Lung (tissue), 11 donors: ENCODE measurements at regions not wholly inside any gene's neighbourhood (a gene's known extent, or its start where the extent isn't known, plus 50 kb on each side); places are given as distances from the start of the nearest gene placed in this dataset.

Source experiments
- ATAC-seq: fragments of 200-7000 bp; cut with Tn5 transposase; one replicate; pipeline ENCODE4 v1.9.1; 2020; ENCODE audit warnings: moderate number of reproducible peaks; ENCODE audit not compliant: insufficient read depth, low FRiP score
- DNase-seq, 3 donors: peaks; one replicate each; pipeline ENCODE4 v3.0.0-alpha.2; 2013 to 2017
- H3K27ac ChIP-seq, 2 donors: one replicate each; pipeline ENCODE4 v1.5.1; 2013; ENCODE audit warnings: mild to moderate bottlenecking in 2 of 2, moderate library complexity in 2 of 2, control low read depth in 1 of 2, inconsistent platforms in 1 of 2, low read depth in 1 of 2, low read length in 1 of 2
- H3K27me3 ChIP-seq, 3 donors: one replicate each; pipeline ENCODE4 v1.5.1; 2013; ENCODE audit warnings: low read length in 2 of 3; ENCODE audit not compliant: control insufficient read depth in 3 of 3, insufficient read depth in 3 of 3
- H3K36me3 ChIP-seq, 4 donors: one replicate each; pipeline ENCODE4 v1.5.1; 2013; ENCODE audit warnings: low read length in 4 of 4, mild to moderate bottlenecking in 1 of 4, moderate library complexity in 1 of 4; ENCODE audit not compliant: control insufficient read depth in 4 of 4, insufficient read depth in 4 of 4
- H3K4me1 ChIP-seq, 5 donors: one replicate each; pipeline ENCODE4 v1.5.1; 2013; ENCODE audit warnings: low read length in 5 of 5, mild to moderate bottlenecking in 2 of 5, moderate library complexity in 1 of 5; ENCODE audit not compliant: control insufficient read depth in 5 of 5, insufficient read depth in 5 of 5
- H3K4me3 ChIP-seq: one replicate; pipeline ENCODE4 v1.5.1; 2013; ENCODE audit warnings: mild to moderate bottlenecking, control low read depth, moderate library complexity
- H3K9ac ChIP-seq, 2 donors: one replicate each; pipeline ENCODE4 v1.5.1; 2013; ENCODE audit warnings: low read length in 2 of 2, control low read depth in 1 of 2; ENCODE audit not compliant: insufficient read depth in 1 of 2
- H3K9me3 ChIP-seq, 4 donors: one replicate each; pipeline ENCODE4 v1.5.1; 2013; ENCODE audit warnings: low read length in 3 of 4, mild to moderate bottlenecking in 1 of 4, moderate library complexity in 1 of 4; ENCODE audit not compliant: control insufficient read depth in 4 of 4, insufficient read depth in 3 of 4
- WGBS, 2 donors: extraction: QIAGEN DNeasy Blood & Tissue Kit; methylation state at CpG; one replicate each; pipeline ENCODE4 v1.1.7; 2013; 5-methylcytosine and 5-hydroxymethylcytosine counted together
- TF ChIP-seq, protein P1 (sequence below): IDR thresholded peaks from 2 replicates; pipeline ENCODE4 v1.5.1; 2012; ENCODE audit warnings: mild to moderate bottlenecking; ENCODE audit errors: control extremely low read depth, extremely low read depth
- donor health status: control.
- donor health status: control.
- donor health status: Bipolar disorder and iron deficiency.
- donor health status: healthy.
- donor health status: DM: yes; HTN: yes; CAD: no.

DNA sequence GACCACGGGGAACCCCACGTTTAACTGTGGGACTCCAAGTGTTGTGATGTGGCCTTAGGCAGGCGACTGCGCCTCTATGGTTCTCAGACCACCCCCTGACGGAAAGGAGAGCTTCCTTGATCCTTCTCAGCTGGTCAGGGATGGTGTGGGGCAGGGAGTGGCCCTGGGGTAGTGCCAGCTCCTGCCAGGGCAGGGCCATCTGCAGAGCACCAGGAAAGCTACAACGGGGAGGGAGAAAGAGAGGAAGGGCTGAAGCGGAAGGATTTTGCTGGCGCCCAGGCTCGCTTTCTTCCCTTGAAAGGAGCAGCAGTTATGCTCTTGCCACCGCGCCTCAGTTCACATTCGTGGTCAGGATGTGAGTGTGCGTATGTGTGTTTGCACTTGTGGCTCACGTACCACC lies 74.9 kb upstream of the PCBD1 start:
- WGBS, 2 donors: 76 to 82% methylated on average over 14 of the region's 14 CpGs
- TF ChIP-seq, protein P1, sequence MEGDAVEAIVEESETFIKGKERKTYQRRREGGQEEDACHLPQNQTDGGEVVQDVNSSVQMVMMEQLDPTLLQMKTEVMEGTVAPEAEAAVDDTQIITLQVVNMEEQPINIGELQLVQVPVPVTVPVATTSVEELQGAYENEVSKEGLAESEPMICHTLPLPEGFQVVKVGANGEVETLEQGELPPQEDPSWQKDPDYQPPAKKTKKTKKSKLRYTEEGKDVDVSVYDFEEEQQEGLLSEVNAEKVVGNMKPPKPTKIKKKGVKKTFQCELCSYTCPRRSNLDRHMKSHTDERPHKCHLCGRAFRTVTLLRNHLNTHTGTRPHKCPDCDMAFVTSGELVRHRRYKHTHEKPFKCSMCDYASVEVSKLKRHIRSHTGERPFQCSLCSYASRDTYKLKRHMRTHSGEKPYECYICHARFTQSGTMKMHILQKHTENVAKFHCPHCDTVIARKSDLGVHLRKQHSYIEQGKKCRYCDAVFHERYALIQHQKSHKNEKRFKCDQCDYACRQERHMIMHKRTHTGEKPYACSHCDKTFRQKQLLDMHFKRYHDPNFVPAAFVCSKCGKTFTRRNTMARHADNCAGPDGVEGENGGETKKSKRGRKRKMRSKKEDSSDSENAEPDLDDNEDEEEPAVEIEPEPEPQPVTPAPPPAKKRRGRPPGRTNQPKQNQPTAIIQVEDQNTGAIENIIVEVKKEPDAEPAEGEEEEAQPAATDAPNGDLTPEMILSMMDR: no peak
- H3K9ac ChIP-seq: no peak overlapping the region
- no peak for ATAC-seq
- H3K9me3 ChIP-seq: peaks cover 0 to 2% (median 0%) of the 10 kb centered on the region in 4 donors
- H3K27ac ChIP-seq: no peak overlapping the region
- no peaks in the 10 kb centered on the region for H3K36me3 ChIP-seq
- no peaks in the 10 kb centered on the region for H3K4me1 ChIP-seq
- no peak for DNase-seq
- H3K27me3 ChIP-seq: peaks cover 0 to 5% (median 0%) of the 10 kb centered on the region in 3 donors
- H3K4me3 ChIP-seq: no peak overlapping the region

DNA sequence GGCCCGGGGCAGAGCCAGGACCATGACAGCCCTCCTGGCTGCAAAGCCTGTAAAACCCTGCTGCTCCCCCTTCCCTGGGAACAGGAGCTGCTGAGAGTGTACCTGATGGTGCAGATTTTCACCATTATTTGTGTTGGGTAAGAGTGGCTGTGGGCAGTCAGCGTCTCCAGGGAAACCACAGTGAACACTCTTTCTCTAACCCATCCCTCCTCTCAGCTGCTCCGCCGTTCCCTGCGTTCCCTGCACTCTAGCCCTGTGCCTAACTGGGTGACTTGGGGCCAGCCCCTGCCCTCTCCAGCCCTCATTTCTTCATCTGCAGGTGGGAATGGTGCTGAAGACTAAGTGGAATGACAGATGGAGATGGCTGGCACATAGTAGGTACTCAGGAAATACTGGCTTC lies 75.9 kb upstream of the PCBD1 start:
- Histone ChIP-seq H3K36me3 (no peaks in the 10 kb centered on the region), H3K4me3 (no peak overlapping the region), H3K27me3 (peaks cover 0 to 5% (median 0%) of the 10 kb centered on the region in 3 donors), H3K9ac (no peak overlapping the region), H3K4me1 (no peaks in the 10 kb centered on the region), H3K27ac (no peak overlapping the region), H3K9me3 (peaks cover 0 to 2% (median 0%) of the 10 kb centered on the region in 4 donors)
- 66 to 75% methylated on average over 5 of the region's 5 CpGs for WGBS, 2 donors
- DNase-seq (no peak), ATAC-seq (no peak)
- TF ChIP-seq, protein P1: no peak

DNA sequence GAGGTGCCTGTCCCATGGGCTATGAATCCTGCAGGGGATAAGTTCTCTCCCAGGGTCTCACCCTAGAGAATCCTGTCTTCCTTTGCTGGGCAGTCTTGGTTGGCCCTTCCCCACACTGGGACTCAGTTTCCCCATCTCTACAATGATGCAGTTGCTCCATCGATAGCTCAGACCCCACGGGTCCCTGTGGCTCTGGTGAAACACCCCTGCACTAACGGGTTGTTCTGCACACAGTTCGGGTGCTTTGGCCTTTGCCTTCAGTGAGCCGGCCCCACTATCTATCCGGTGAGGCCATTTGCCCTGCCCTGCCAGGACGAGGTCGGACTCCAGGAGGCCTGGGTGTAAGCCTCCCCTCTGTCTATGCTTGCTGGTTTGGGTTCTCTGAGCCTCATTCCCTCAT lies 76.5 kb upstream of the PCBD1 start:
- no peaks in the 10 kb centered on the region for H3K36me3 ChIP-seq
- no peak overlapping the region for H3K27ac ChIP-seq
- 86 to 96% methylated on average over 8 of the region's 8 CpGs for WGBS, 2 donors
- ATAC-seq (no peak), DNase-seq (no peak)
- no peaks in the 10 kb centered on the region for H3K4me1 ChIP-seq
- H3K9me3 ChIP-seq: peaks cover 0 to 2% (median 0%) of the 10 kb centered on the region in 4 donors
- TF ChIP-seq, protein P1: no peak
- H3K4me3 ChIP-seq: no peak overlapping the region
- H3K9ac ChIP-seq: no peak overlapping the region
- peaks cover 0 to 5% (median 0%) of the 10 kb centered on the region in 3 donors for H3K27me3 ChIP-seq

DNA sequence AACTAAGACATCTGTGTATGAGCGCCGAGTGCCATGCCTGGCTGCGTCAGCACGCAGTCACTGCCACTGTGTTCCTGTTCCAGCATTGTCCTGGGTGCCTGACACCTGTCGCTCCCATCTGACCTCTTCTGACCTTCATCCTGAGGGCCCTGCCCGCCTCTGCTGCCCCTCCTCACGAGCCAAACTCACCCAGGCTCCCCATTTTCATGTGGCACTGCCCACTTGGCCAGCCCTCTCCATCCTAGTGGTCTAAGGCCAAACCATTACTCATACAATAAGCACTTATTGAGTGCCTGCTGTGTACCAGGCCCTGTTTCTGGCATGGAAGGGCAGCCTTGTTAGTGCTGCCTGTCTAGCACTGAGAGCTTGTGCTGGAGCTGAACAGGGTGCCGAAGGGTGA lies 77.2 kb upstream of the PCBD1 start:
- TF ChIP-seq, protein P1: no peak
- H3K4me1 ChIP-seq: no peaks in the 10 kb centered on the region
- peaks cover 0 to under 1% (median 0%) of the 10 kb centered on the region in 4 donors for H3K9me3 ChIP-seq
- no peak for DNase-seq
- no peak overlapping the region for H3K27ac ChIP-seq
- H3K4me3 ChIP-seq: no peak overlapping the region
- WGBS, 2 donors: 90 to 98% methylated on average over 8 of the region's 8 CpGs
- peaks cover 0 to 5% (median 0%) of the 10 kb centered on the region in 3 donors for H3K27me3 ChIP-seq
- no peak overlapping the region for H3K9ac ChIP-seq
- no peak for ATAC-seq
- H3K36me3 ChIP-seq: no peaks in the 10 kb centered on the region
